CD4-positive, alpha-beta T cell (primary cell): ENCODE measurements at regions not wholly inside any gene's neighbourhood (a gene's known extent, or its start where the extent isn't known, plus 50 kb on each side); places are given as distances from the start of the nearest gene placed in this dataset.

Experiments used
- ATAC-seq: fragments of 200-7000 bp; cut with Tn5 transposase; one replicate; pipeline ENCODE4 v1.10.0; 2022; ENCODE audit warnings: mild to moderate bottlenecking; ENCODE audit not compliant: poor library complexity
- CTCF ChIA-PET: fragments of 350-600 bp; sonication (Branson Sonifier 250); formaldehyde crosslinking; loops from one replicate; lab custom pipeline; 2021; ENCODE audit warnings: antibody characterized with exemption, inconsistent platforms; lab: Charles Lee
- POLR2A ChIA-PET: fragments of 350-600 bp; sonication (Branson Sonifier 250); formaldehyde crosslinking; loops from one replicate; lab custom pipeline; 2021; ENCODE audit warnings: antibody characterized with exemption, inconsistent platforms; lab: Charles Lee
- DNase-seq, 14 experiments: peaks; one replicate each; pipeline ENCODE4 v3.0.0-alpha.2; 2013 to 2020; ENCODE audit warnings: mixed read lengths in 2 of 14
- H3K27ac ChIP-seq, 2 donors: one replicate each; pipeline versions ENCODE4 v1.5.1 to v1.7.0; 2013; ENCODE audit warnings: low read length in 2 of 2, low read depth in 1 of 2, mild to moderate bottlenecking in 1 of 2
- H3K27me3 ChIP-seq, 2 experiments: 1 replicate in 1 of 2; 2 replicates in 1 of 2; pipeline versions ENCODE4 v1.6.1 to v1.7.0; 2013; ENCODE audit warnings: low read length in 2 of 2, control low read depth in 1 of 2, mild to moderate bottlenecking in 1 of 2, moderate library complexity in 1 of 2; ENCODE audit not compliant: insufficient read depth in 2 of 2, control insufficient read depth in 1 of 2
- H3K36me3 ChIP-seq: one replicate; pipeline ENCODE4 v1.6.1; 2013; ENCODE audit warnings: low read length, control low read depth; ENCODE audit not compliant: insufficient read depth
- H3K4me1 ChIP-seq: one replicate; pipeline ENCODE4 v1.6.1; 2013; ENCODE audit warnings: low read length, control low read depth; ENCODE audit not compliant: insufficient read depth
- H3K4me3 ChIP-seq: one replicate; pipeline ENCODE4 v1.5.1; 2013; ENCODE audit warnings: mild to moderate bottlenecking, low read length, moderate library complexity
- H3K9me3 ChIP-seq, 2 experiments: 1 replicate in 1 of 2; 2 replicates in 1 of 2; pipeline versions ENCODE4 v1.6.1 to v1.7.0; 2013; ENCODE audit warnings: low read length in 2 of 2, mild to moderate bottlenecking in 2 of 2, control low read depth in 1 of 2, moderate library complexity in 1 of 2; ENCODE audit not compliant: control insufficient read depth in 1 of 2, insufficient read depth in 1 of 2
- H3K27ac Mint-ChIP-seq: one replicate; pipeline ENCODE4 v1.8.0; 2020; ENCODE audit warnings: mixed read lengths
- H3K27me3 Mint-ChIP-seq: one replicate; pipeline ENCODE4 v1.8.0; 2021; ENCODE audit warnings: mixed read lengths
- H3K36me3 Mint-ChIP-seq: one replicate; pipeline ENCODE4 v1.8.0; 2021; ENCODE audit warnings: low read depth, mixed read lengths
- H3K4me1 Mint-ChIP-seq: one replicate; pipeline ENCODE4 v1.8.0; 2021; ENCODE audit warnings: low read depth, mixed read lengths
- H3K4me3 Mint-ChIP-seq: one replicate; pipeline ENCODE4 v1.8.0; 2020; ENCODE audit warnings: mild to moderate bottlenecking, mixed read lengths
- H3K9me3 Mint-ChIP-seq: one replicate; pipeline ENCODE4 v1.8.0; 2020; ENCODE audit warnings: mixed read lengths
- CTCF ChIP-seq: fragments of 200-600 bp; IDR thresholded peaks from one replicate; pipeline ENCODE4 v1.8.0; 2022; ENCODE audit warnings: antibody characterized with exemption, mild to moderate bottlenecking
- intact Hi-C, 2 experiments: fragments of 100-400 bp; cut with DNase I in 1 of 2; cut with micrococcal nuclease in 1 of 2; formaldehyde crosslinking; loops; one replicate each; pipeline versions ENCODE4 v1.15.1 to v1.9.0; 2023 to 2025; cut with DNase I, micrococcal nuclease

GRCh38 chr6:71656121-71656520 lies 230.2 kb upstream of the RIMS1 start:
- Mint-ChIP-seq H3K27ac (no peak overlapping the region), H3K36me3 (no peaks in the 10 kb centered on the region), H3K4me1 (no peaks in the 10 kb centered on the region), H3K4me3 (no peak overlapping the region), H3K27me3 (no peaks in the 10 kb centered on the region), H3K9me3 (peaks cover 6% of the 10 kb centered on the region)
- H3K4me3 ChIP-seq = no peak overlapping the region
- no peaks in the 10 kb centered on the region for H3K4me1 ChIP-seq
- ChIA-PET CTCF (no interaction called here), POLR2A (no interaction called here)
- DNase-seq (no peak), ATAC-seq (no peak)
- no peak overlapping the region for H3K27ac ChIP-seq
- no peaks in the 10 kb centered on the region for H3K9me3 ChIP-seq
- no peaks in the 10 kb centered on the region for H3K36me3 ChIP-seq
- intact Hi-C loops = no loop called here
- no peak for TF ChIP-seq CTCF
- no peaks in the 10 kb centered on the region for H3K27me3 ChIP-seq

- ATAC-seq = no peak
- intact Hi-C loops = no loop called here
Measured at GRCh38 chr6:71665931-71666330, 220.4 kb upstream of the RIMS1 start.

GRCh38 chr6:71672876-71673275 lies 213.5 kb upstream of the RIMS1 start:
- H3K9me3 Mint-ChIP-seq = no peaks in the 10 kb centered on the region

More at GRCh38 chr6:71665931-71666330, 220.4 kb upstream of the RIMS1 start:
- TF ChIP-seq CTCF = no peak
- H3K27ac Mint-ChIP-seq = no peak overlapping the region
- ChIA-PET CTCF (no interaction called here), POLR2A (no interaction called here)
- peaks cover 3% of the 10 kb centered on the region for H3K9me3 Mint-ChIP-seq
- no peaks in the 10 kb centered on the region for H3K4me1 ChIP-seq
- no peaks in the 10 kb centered on the region for H3K36me3 Mint-ChIP-seq
- no peaks in the 10 kb centered on the region for H3K36me3 ChIP-seq
- DNase-seq = no peak
- H3K9me3 ChIP-seq = no peaks in the 10 kb centered on the region
- no peak overlapping the region for H3K4me3 Mint-ChIP-seq
- no peak overlapping the region for H3K4me3 ChIP-seq
- H3K27ac ChIP-seq = no peak overlapping the region
- no peaks in the 10 kb centered on the region for H3K27me3 Mint-ChIP-seq
- no peaks in the 10 kb centered on the region for H3K4me1 Mint-ChIP-seq
- no peaks in the 10 kb centered on the region for H3K27me3 ChIP-seq

More at GRCh38 chr6:71672876-71673275, 213.5 kb upstream of the RIMS1 start:
- Mint-ChIP-seq H3K27ac (no peak overlapping the region), H3K4me1 (no peaks in the 10 kb centered on the region), H3K4me3 (no peak overlapping the region), H3K27me3 (no peaks in the 10 kb centered on the region), H3K36me3 (no peaks in the 10 kb centered on the region)
- ATAC-seq = no peak
- no peaks in the 10 kb centered on the region for H3K4me1 ChIP-seq
- H3K36me3 ChIP-seq = no peaks in the 10 kb centered on the region
- H3K27ac ChIP-seq = no peak overlapping the region
- intact Hi-C loops = no loop called here
- CTCF ChIA-PET = no interaction called here
- POLR2A ChIA-PET = no interaction called here
- H3K9me3 ChIP-seq = no peaks in the 10 kb centered on the region
- TF ChIP-seq CTCF = no peak
- DNase-seq = no peak
- H3K27me3 ChIP-seq = no peaks in the 10 kb centered on the region
- no peak overlapping the region for H3K4me3 ChIP-seq
